Fibroblast of peridontal ligament (primary cell): ENCODE measurements at regions not wholly inside any gene's neighbourhood (a gene's known extent, or its start where the extent isn't known, plus 50 kb on each side); places are given as distances from the start of the nearest gene placed in this dataset.

ENCODE experiments used
- DNase-seq: peaks from one replicate; pipeline ENCODE4 v3.0.0-alpha.2; 2010; ENCODE audit errors: extremely low read depth

GRCh38 chr2:173419506-173419905 lies 64.8 kb downstream of the CDCA7 start:
- DNase-seq, result no peak

- DNase-seq, result peak; percentile 29
Measured at GRCh38 chr2:173424886-173425285, 70.2 kb downstream of the CDCA7 start.

- DNase-seq, result peak; percentile 53
Measured at GRCh38 chr2:173427887-173428668, 73.4 kb downstream of the CDCA7 start.

GRCh38 chr2:173431191-173431590 lies 76.5 kb downstream of the CDCA7 start:
- no peak for DNase-seq

- peak; percentile 86 for DNase-seq
Measured at GRCh38 chr2:173432049-173432754, 77.5 kb downstream of the CDCA7 start.

GRCh38 chr2:173434762-173435569 lies 80.3 kb downstream of the CDCA7 start:
- DNase-seq, result peak; percentile 63

- no peak for DNase-seq
Measured at GRCh38 chr2:173435574-173435973, 80.9 kb downstream of the CDCA7 start.

- DNase-seq, result no peak
Measured at GRCh38 chr2:173436088-173436487, 81.4 kb downstream of the CDCA7 start.

- DNase-seq, result peak; percentile 85
Measured at GRCh38 chr2:173441222-173441621, 86.5 kb downstream of the CDCA7 start.

- no peak for DNase-seq
Measured at GRCh38 chr2:173442542-173442941, 87.9 kb downstream of the CDCA7 start.

GRCh38 chr2:173446722-173447121 lies 92.0 kb downstream of the CDCA7 start:
- no peak for DNase-seq

GRCh38 chr2:173448938-173449471 lies 94.3 kb downstream of the CDCA7 start:
- DNase-seq, result peak; percentile 90

- no peak for DNase-seq
Measured at GRCh38 chr2:173451118-173451517, 96.4 kb downstream of the CDCA7 start.

- no peak for DNase-seq
Measured at GRCh38 chr2:173451941-173452340, 97.3 kb downstream of the CDCA7 start.

- DNase-seq, result no peak
Measured at GRCh38 chr2:173452416-173452815, 97.7 kb downstream of the CDCA7 start.

- DNase-seq, result no peak
Measured at GRCh38 chr2:173456960-173457359, 102.3 kb downstream of the CDCA7 start.

GRCh38 chr2:173457366-173457765 lies 102.7 kb downstream of the CDCA7 start:
- peak; percentile 15 for DNase-seq

- no peak for DNase-seq
Measured at GRCh38 chr2:173458991-173459780, 104.5 kb downstream of the CDCA7 start.

GRCh38 chr2:173462892-173463840 lies 108.5 kb downstream of the CDCA7 start:
- DNase-seq, result no peak

- no peak for DNase-seq
Measured at GRCh38 chr2:173463846-173464245, 109.2 kb downstream of the CDCA7 start.
